ENCODE measurements at regions not wholly inside any gene's neighbourhood (a gene's known extent, or its start where the extent isn't known, plus 50 kb on each side); places are given as distances from the start of the nearest gene placed in this dataset.

DNA sequence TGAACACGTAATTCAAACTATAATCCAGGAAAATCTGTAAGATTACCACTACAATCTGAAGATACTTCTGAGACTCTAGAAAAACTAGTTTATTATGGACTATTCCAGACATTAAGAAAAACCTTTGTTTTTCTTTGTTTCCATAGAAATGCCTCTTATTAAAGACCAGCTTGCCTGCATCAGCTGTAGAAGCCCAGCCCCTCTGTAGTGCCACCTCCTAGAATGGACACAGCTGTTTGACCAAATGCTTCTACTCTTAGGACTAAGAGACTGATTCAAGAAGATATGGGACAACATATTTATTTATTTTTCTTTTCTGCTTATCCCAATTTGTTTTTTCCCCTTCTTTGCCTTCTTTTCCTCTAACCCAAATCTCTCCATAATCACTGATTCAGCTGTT, 93.8 kb downstream of the CXCL12 start:
- CTCF ChIA-PET, result no interaction called here
- Histone ChIP-seq H3K27ac (ENCODE audit: low read length) (no peak overlapping the region), H3K4me3 (ENCODE audit: low read depth in 2 of 2, low read length in 2 of 2) (no peak overlapping the region), H3K9me3 (ENCODE audit: control insufficient read depth, insufficient read depth, low read depth, low read length) (no peaks in the 10 kb centered on the region), H3K36me3 (ENCODE audit: control insufficient read depth, insufficient read depth, low read length) (no peaks in the 10 kb centered on the region), H3K4me1 (ENCODE audit: control insufficient read depth, insufficient read depth, low read length) (no peaks in the 10 kb centered on the region), H3K27me3 (ENCODE audit: control insufficient read depth, insufficient read depth, low read length) (peaks cover 2% of the 10 kb centered on the region; the same call in 1 of the 2 replicates)
- in situ Hi-C loops (cut with HindIII; ENCODE audit: low pct_unique_long_range_greater_than_20kb, low sequenced_read_pairs) (no loop called here), intact Hi-C loops (cut with micrococcal nuclease; ENCODE audit: unreplicated experiment) (no loop called here)
- BruUV-seq (replicated peaks), result no TSS peak
- POLR2A ChIA-PET, result no interaction called here
- ATAC-seq (no peak), DNase-seq (ENCODE audit: low read depth, low spot score) (no peak)
- TF ChIP-seq SIN3A (IDR thresholded peaks at IDR 0.05; ENCODE audit: borderline replicate concordance, insufficient read depth, low read depth, low read length) (no peak), POLR2AphosphoS5 (IDR thresholded peaks at IDR 0.05; ENCODE audit: low read depth, low read length) (no peak), TCF7L2 (IDR thresholded peaks at IDR 0.05; ENCODE audit: low read depth, low read length) (no peak)
- TF ChIP-seq, protein P1, sequence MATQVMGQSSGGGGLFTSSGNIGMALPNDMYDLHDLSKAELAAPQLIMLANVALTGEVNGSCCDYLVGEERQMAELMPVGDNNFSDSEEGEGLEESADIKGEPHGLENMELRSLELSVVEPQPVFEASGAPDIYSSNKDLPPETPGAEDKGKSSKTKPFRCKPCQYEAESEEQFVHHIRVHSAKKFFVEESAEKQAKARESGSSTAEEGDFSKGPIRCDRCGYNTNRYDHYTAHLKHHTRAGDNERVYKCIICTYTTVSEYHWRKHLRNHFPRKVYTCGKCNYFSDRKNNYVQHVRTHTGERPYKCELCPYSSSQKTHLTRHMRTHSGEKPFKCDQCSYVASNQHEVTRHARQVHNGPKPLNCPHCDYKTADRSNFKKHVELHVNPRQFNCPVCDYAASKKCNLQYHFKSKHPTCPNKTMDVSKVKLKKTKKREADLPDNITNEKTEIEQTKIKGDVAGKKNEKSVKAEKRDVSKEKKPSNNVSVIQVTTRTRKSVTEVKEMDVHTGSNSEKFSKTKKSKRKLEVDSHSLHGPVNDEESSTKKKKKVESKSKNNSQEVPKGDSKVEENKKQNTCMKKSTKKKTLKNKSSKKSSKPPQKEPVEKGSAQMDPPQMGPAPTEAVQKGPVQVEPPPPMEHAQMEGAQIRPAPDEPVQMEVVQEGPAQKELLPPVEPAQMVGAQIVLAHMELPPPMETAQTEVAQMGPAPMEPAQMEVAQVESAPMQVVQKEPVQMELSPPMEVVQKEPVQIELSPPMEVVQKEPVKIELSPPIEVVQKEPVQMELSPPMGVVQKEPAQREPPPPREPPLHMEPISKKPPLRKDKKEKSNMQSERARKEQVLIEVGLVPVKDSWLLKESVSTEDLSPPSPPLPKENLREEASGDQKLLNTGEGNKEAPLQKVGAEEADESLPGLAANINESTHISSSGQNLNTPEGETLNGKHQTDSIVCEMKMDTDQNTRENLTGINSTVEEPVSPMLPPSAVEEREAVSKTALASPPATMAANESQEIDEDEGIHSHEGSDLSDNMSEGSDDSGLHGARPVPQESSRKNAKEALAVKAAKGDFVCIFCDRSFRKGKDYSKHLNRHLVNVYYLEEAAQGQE (IDR thresholded peaks at IDR 0.05; ENCODE audit: insufficient read depth in 1 of 2, low read depth in 2 of 2, low read length in 1 of 2), result no peak
- TF ChIP-seq, protein P2, sequence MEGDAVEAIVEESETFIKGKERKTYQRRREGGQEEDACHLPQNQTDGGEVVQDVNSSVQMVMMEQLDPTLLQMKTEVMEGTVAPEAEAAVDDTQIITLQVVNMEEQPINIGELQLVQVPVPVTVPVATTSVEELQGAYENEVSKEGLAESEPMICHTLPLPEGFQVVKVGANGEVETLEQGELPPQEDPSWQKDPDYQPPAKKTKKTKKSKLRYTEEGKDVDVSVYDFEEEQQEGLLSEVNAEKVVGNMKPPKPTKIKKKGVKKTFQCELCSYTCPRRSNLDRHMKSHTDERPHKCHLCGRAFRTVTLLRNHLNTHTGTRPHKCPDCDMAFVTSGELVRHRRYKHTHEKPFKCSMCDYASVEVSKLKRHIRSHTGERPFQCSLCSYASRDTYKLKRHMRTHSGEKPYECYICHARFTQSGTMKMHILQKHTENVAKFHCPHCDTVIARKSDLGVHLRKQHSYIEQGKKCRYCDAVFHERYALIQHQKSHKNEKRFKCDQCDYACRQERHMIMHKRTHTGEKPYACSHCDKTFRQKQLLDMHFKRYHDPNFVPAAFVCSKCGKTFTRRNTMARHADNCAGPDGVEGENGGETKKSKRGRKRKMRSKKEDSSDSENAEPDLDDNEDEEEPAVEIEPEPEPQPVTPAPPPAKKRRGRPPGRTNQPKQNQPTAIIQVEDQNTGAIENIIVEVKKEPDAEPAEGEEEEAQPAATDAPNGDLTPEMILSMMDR (IDR thresholded peaks at IDR 0.05), result no peak

DNA sequence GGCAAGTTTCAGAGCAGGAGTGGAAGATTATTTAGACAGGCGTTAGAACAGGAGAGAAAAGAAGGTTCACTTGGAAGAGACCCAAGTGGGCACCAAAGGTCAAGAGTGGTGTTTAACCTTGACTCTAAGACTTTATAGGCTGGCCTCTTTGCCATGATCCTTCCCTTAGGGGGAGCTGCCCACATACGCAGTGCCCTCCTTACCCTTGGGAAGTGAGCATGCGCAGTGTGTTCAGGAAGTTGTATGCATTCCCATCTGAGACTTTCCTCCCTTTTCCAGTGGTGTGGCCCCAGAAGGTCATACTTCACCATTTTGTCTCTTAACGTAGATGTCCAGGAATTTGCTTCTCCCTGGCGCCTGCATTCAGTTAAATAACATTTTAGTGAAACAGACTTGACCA, 95.8 kb downstream of the CXCL12 start:
- DNase-seq (ENCODE audit: low read depth, low spot score), result no peak
- POLR2A ChIA-PET, result no interaction called here

More for the DNA sequence above, 95.8 kb downstream of the CXCL12 start:
- in situ Hi-C loops (cut with HindIII; ENCODE audit: low pct_unique_long_range_greater_than_20kb, low sequenced_read_pairs), result no loop called here
- intact Hi-C loops (cut with micrococcal nuclease; ENCODE audit: unreplicated experiment), result no loop called here
- Histone ChIP-seq H3K4me3 (ENCODE audit: low read depth in 2 of 2, low read length in 2 of 2) (no peak overlapping the region), H3K9me3 (ENCODE audit: control insufficient read depth, insufficient read depth, low read depth, low read length) (no peaks in the 10 kb centered on the region), H3K36me3 (ENCODE audit: control insufficient read depth, insufficient read depth, low read length) (no peaks in the 10 kb centered on the region), H3K4me1 (ENCODE audit: control insufficient read depth, insufficient read depth, low read length) (no peaks in the 10 kb centered on the region), H3K27ac (ENCODE audit: low read length) (no peak overlapping the region), H3K27me3 (ENCODE audit: control insufficient read depth, insufficient read depth, low read length) (peaks cover 2% of the 10 kb centered on the region; the same call in 1 of the 2 replicates)
- no TSS peak for BruUV-seq (replicated peaks)
- no peak for ATAC-seq
- CTCF ChIA-PET, result no interaction called here
- TF ChIP-seq, protein P2 (IDR thresholded peaks at IDR 0.05), result peak; percentile 14; the same call in 1 of the 2 replicates
- TF ChIP-seq, protein P1 (IDR thresholded peaks at IDR 0.05; ENCODE audit: insufficient read depth in 1 of 2, low read depth in 2 of 2, low read length in 1 of 2), result no peak
